Neuronal stem cell (in vitro differentiated cells): ENCODE measurements at regions not wholly inside any gene's neighbourhood (a gene's known extent, or its start where the extent isn't known, plus 50 kb on each side); places are given as distances from the start of the nearest gene placed in this dataset.

ENCODE experiments used
- DNase-seq: peaks from one replicate; pipeline ENCODE4 v3.0.0-alpha.2; 2013; ENCODE audit warnings: low spot score
- H2AFZ ChIP-seq: one replicate; pipeline ENCODE4 v1.6.1; 2013; ENCODE audit warnings: mild to moderate bottlenecking, low read length, inconsistent platforms
- H2AK5ac ChIP-seq: 2 replicates; pipeline ENCODE4 v1.6.1; 2013; ENCODE audit warnings: low read depth, mild to moderate bottlenecking, inconsistent platforms, low read length, moderate library complexity, mixed read lengths
- H2BK120ac ChIP-seq: 2 replicates; pipeline ENCODE4 v1.6.1; 2013; ENCODE audit warnings: low read depth, mild to moderate bottlenecking, inconsistent platforms, low read length, moderate library complexity, mixed read lengths
- H2BK12ac ChIP-seq: one replicate; pipeline ENCODE4 v1.6.1; 2013; ENCODE audit warnings: low read length, inconsistent platforms
- H2BK15ac ChIP-seq: 2 replicates; pipeline ENCODE4 v1.6.1; 2013; ENCODE audit warnings: mild to moderate bottlenecking, low read length, inconsistent platforms, mixed read lengths
- H2BK5ac ChIP-seq: one replicate; pipeline ENCODE4 v1.6.1; 2013; ENCODE audit warnings: inconsistent platforms, mild to moderate bottlenecking, low read length, moderate library complexity
- H3K14ac ChIP-seq: one replicate; pipeline ENCODE4 v1.6.1; 2013; ENCODE audit warnings: low read length, inconsistent platforms
- H3K18ac ChIP-seq: 2 replicates; pipeline ENCODE4 v1.6.1; 2013; ENCODE audit warnings: low read length, inconsistent platforms
- H3K23ac ChIP-seq: 2 replicates; pipeline ENCODE4 v1.6.1; 2013; ENCODE audit warnings: low read depth, mild to moderate bottlenecking, mixed read lengths, low read length, inconsistent platforms; ENCODE audit not compliant: poor library complexity
- H3K27ac ChIP-seq: replicated peaks from 3 replicates; pipeline ENCODE4 v1.5.1; 2013; ENCODE audit warnings: low read length, inconsistent platforms
- H3K27me3 ChIP-seq, 3 experiments: 2 replicates each; pipeline ENCODE4 v1.6.1; 2013; ENCODE audit warnings: low read length in 3 of 3, mild to moderate bottlenecking in 2 of 3, inconsistent platforms in 1 of 3, low read depth in 1 of 3, mixed read lengths in 1 of 3, moderate library complexity in 1 of 3; ENCODE audit not compliant: control insufficient read depth in 3 of 3, insufficient read depth in 3 of 3
- H3K36me3 ChIP-seq, 2 donors: replicated peaks in 1 of 2; 2 replicates each; pipeline ENCODE4 v1.6.1; 2013; ENCODE audit warnings: low read length in 2 of 2; ENCODE audit not compliant: control insufficient read depth in 2 of 2, insufficient read depth in 2 of 2
- H3K4ac ChIP-seq: 2 replicates; pipeline ENCODE4 v1.6.1; 2013; ENCODE audit warnings: inconsistent platforms, mild to moderate bottlenecking, low read length, moderate library complexity
- H3K4me1 ChIP-seq, 2 donors: 1 replicate in 1 of 2; 2 replicates in 1 of 2; pipeline ENCODE4 v1.6.1; 2013; ENCODE audit warnings: low read length in 2 of 2, low read depth in 1 of 2; ENCODE audit not compliant: control insufficient read depth in 2 of 2, insufficient read depth in 1 of 2
- H3K4me2 ChIP-seq: one replicate; pipeline ENCODE4 v1.6.1; 2013; ENCODE audit warnings: mild to moderate bottlenecking, low read length, inconsistent platforms; ENCODE audit not compliant: insufficient read depth, poor library complexity, severe bottlenecking
- H3K4me3 ChIP-seq, 2 donors: 2 replicates each; pipeline ENCODE4 v1.5.1; 2013; ENCODE audit warnings: low read length in 2 of 2, mild to moderate bottlenecking in 2 of 2, inconsistent platforms in 1 of 2, moderate library complexity in 1 of 2
- H3K79me1 ChIP-seq: one replicate; pipeline ENCODE4 v1.6.1; 2013; ENCODE audit warnings: low read depth, mild to moderate bottlenecking, inconsistent platforms, low read length, moderate library complexity
- H3K9ac ChIP-seq: one replicate; pipeline ENCODE4 v1.6.1; 2013; ENCODE audit warnings: mild to moderate bottlenecking, low read depth, low read length, inconsistent platforms; ENCODE audit not compliant: poor library complexity
- H3K9me3 ChIP-seq, 2 donors: replicated peaks in 1 of 2; 2 replicates each; pipeline versions ENCODE3 to v1.6.1; 2013; ENCODE audit warnings: low read length in 2 of 2, mild to moderate bottlenecking in 2 of 2, inconsistent platforms in 1 of 2, low read depth in 1 of 2, mixed read lengths in 1 of 2, moderate library complexity in 1 of 2; ENCODE audit not compliant: control insufficient read depth in 2 of 2, insufficient read depth in 1 of 2
- H4K8ac ChIP-seq: one replicate; pipeline ENCODE4 v1.6.1; 2013; ENCODE audit warnings: low read depth, mild to moderate bottlenecking, inconsistent platforms, low read length, moderate library complexity
- H4K91ac ChIP-seq: one replicate; pipeline ENCODE4 v1.6.1; 2013; ENCODE audit warnings: low read length, low read depth, mild to moderate bottlenecking, inconsistent platforms; ENCODE audit not compliant: poor library complexity
- whole genome bisulfite sequencing, 2 donors: extraction: QIAGEN DNeasy Blood & Tissue Kit; methylation state at CpG; one replicate each; pipeline ENCODE4 v1.1.7; 2013; ENCODE audit warnings: missing lambda C conversion rate in 2 of 2, mixed read lengths in 1 of 2; ENCODE audit not compliant: insufficient read length in 2 of 2, insufficient replicate concordance in 1 of 2; ENCODE audit errors: extremely low coverage in 2 of 2; 5-methylcytosine and 5-hydroxymethylcytosine counted together

GRCh38 chr7:15922002-15922401, 235.5 kb upstream of the MEOX2 start:
- no peak overlapping the region for H3K27ac ChIP-seq
- DNase-seq = no peak

GRCh38 chr7:15921576-15921975, 235.1 kb upstream of the MEOX2 start:
- Histone ChIP-seq H2AFZ (no peak overlapping the region), H2BK12ac (no peak overlapping the region), H3K23ac (no peak overlapping the region), H2AK5ac (no peak overlapping the region), H3K9me3 (no peaks in the 10 kb centered on the region), H4K91ac (no peak overlapping the region), H3K4me3 (no peak overlapping the region), H3K14ac (no peak overlapping the region), H4K8ac (no peak overlapping the region), H3K18ac (no peak overlapping the region), H3K4ac (no peak overlapping the region), H3K79me1 (no peaks in the 10 kb centered on the region), H3K9ac (no peak overlapping the region), H3K4me1 (no peaks in the 10 kb centered on the region), H3K27ac (no peak overlapping the region), H3K36me3 (no peaks in the 10 kb centered on the region), H2BK15ac (no peak overlapping the region), H2BK120ac (no peak overlapping the region), H3K4me2 (no peak overlapping the region), H3K27me3 (no peaks in the 10 kb centered on the region), H2BK5ac (no peak overlapping the region)
- DNase-seq = no peak
- WGBS, 2 donors = no CpG with 5 or more reads among the region's 3 CpGs

More at GRCh38 chr7:15922002-15922401, 235.5 kb upstream of the MEOX2 start:
- H3K4me2 ChIP-seq = no peak overlapping the region
- no peak overlapping the region for H3K14ac ChIP-seq
- no peak overlapping the region for H3K9ac ChIP-seq
- H3K9me3 ChIP-seq = no peaks in the 10 kb centered on the region
- no peak overlapping the region for H3K18ac ChIP-seq
- no peaks in the 10 kb centered on the region for H3K36me3 ChIP-seq
- H2BK5ac ChIP-seq = no peak overlapping the region
- no peak overlapping the region for H3K23ac ChIP-seq
- H3K4me1 ChIP-seq = no peaks in the 10 kb centered on the region
- H4K8ac ChIP-seq = no peak overlapping the region
- no peak overlapping the region for H3K4ac ChIP-seq
- no peak overlapping the region for H2AFZ ChIP-seq
- H2BK120ac ChIP-seq = no peak overlapping the region
- no peaks in the 10 kb centered on the region for H3K27me3 ChIP-seq
- H4K91ac ChIP-seq = no peak overlapping the region
- H2BK12ac ChIP-seq = no peak overlapping the region
- no peak overlapping the region for H2AK5ac ChIP-seq
- no peak overlapping the region for H2BK15ac ChIP-seq
- no peak overlapping the region for H3K4me3 ChIP-seq
- H3K79me1 ChIP-seq = no peaks in the 10 kb centered on the region

GRCh38 chr7:15920953-15921352, 234.5 kb upstream of the MEOX2 start:
- no peak overlapping the region for H3K4ac ChIP-seq
- H3K27ac ChIP-seq = no peak overlapping the region
- no peak overlapping the region for H3K23ac ChIP-seq
- H3K27me3 ChIP-seq = no peaks in the 10 kb centered on the region
- WGBS, 2 donors = no CpG with 5 or more reads among the region's 7 CpGs
- H2BK15ac ChIP-seq = no peak overlapping the region
- no peak overlapping the region for H3K4me2 ChIP-seq
- no peak overlapping the region for H2BK5ac ChIP-seq
- H2BK120ac ChIP-seq = no peak overlapping the region
- H3K4me3 ChIP-seq = no peak overlapping the region
- H3K18ac ChIP-seq = no peak overlapping the region
- no peak overlapping the region for H4K8ac ChIP-seq
- no peak overlapping the region for H3K9ac ChIP-seq
- H3K14ac ChIP-seq = no peak overlapping the region
- H2AK5ac ChIP-seq = no peak overlapping the region
- no peak for DNase-seq
- H3K4me1 ChIP-seq = no peaks in the 10 kb centered on the region
- no peaks in the 10 kb centered on the region for H3K9me3 ChIP-seq
- no peaks in the 10 kb centered on the region for H3K79me1 ChIP-seq
- no peak overlapping the region for H2AFZ ChIP-seq
- no peak overlapping the region for H2BK12ac ChIP-seq
- no peak overlapping the region for H4K91ac ChIP-seq
- no peaks in the 10 kb centered on the region for H3K36me3 ChIP-seq

GRCh38 chr7:15916681-15917380, 230.3 kb upstream of the MEOX2 start:
- H3K27ac ChIP-seq = no peak overlapping the region
- no peak overlapping the region for H3K4ac ChIP-seq
- no peak overlapping the region for H3K18ac ChIP-seq
- H2BK15ac ChIP-seq = no peak overlapping the region
- no peak overlapping the region for H2AFZ ChIP-seq
- no peak overlapping the region for H3K4me3 ChIP-seq
- no peaks in the 10 kb centered on the region for H3K9me3 ChIP-seq
- no peak overlapping the region for H2BK5ac ChIP-seq
- H3K27me3 ChIP-seq = no peaks in the 10 kb centered on the region
- no peaks in the 10 kb centered on the region for H3K4me1 ChIP-seq
- no peak overlapping the region for H4K8ac ChIP-seq
- DNase-seq = no peak
- H2BK12ac ChIP-seq = no peak overlapping the region
- H3K79me1 ChIP-seq = no peaks in the 10 kb centered on the region
- no peak overlapping the region for H3K23ac ChIP-seq
- H4K91ac ChIP-seq = no peak overlapping the region
- no peak overlapping the region for H2BK120ac ChIP-seq
- H3K9ac ChIP-seq = no peak overlapping the region
- no CpG with 5 or more reads among the region's 4 CpGs for WGBS, 2 donors
- no peak overlapping the region for H3K4me2 ChIP-seq
- no peak overlapping the region for H2AK5ac ChIP-seq
- no peak overlapping the region for H3K14ac ChIP-seq
- H3K36me3 ChIP-seq = no peaks in the 10 kb centered on the region
